Loucy (cell line): ENCODE measurements at regions not wholly inside any gene's neighbourhood (a gene's known extent, or its start where the extent isn't known, plus 50 kb on each side); places are given as distances from the start of the nearest gene placed in this dataset.

Experiments
- H2AFZ ChIP-seq: fragments of 200-600 bp; sonication (generic); 2 replicates; pipeline ENCODE4 v1.6.0; 2016; ENCODE audit warnings: antibody characterized with exemption, mild to moderate bottlenecking, low read length, moderate library complexity
- H3F3A ChIP-seq: fragments of 200-600 bp; 2 replicates; pipeline ENCODE4 v1.6.0; 2016; ENCODE audit warnings: antibody characterized with exemption, low read depth, mild to moderate bottlenecking
- H3K27me3 ChIP-seq: fragments of 200-600 bp; sonication (generic); 2 replicates; pipeline ENCODE4 v1.6.1; 2014; ENCODE audit warnings: low read length, mild to moderate bottlenecking; ENCODE audit not compliant: insufficient read depth, poor library complexity, severe bottlenecking
- H3K36me3 ChIP-seq: fragments of 200-600 bp; sonication (generic); 2 replicates; pipeline ENCODE4 v1.6.1; 2016; ENCODE audit warnings: low read length; ENCODE audit not compliant: insufficient read depth
- H3K4me1 ChIP-seq: fragments of 200-600 bp; sonication (generic); 2 replicates; pipeline ENCODE4 v1.5.1; 2014; ENCODE audit warnings: low read length, mild to moderate bottlenecking; ENCODE audit not compliant: insufficient read depth, poor library complexity, severe bottlenecking
- H3K4me2 ChIP-seq: fragments of 200-600 bp; sonication (generic); 2 replicates; pipeline ENCODE4 v1.6.0; 2014; ENCODE audit warnings: antibody characterized with exemption, low read length, low read depth, mild to moderate bottlenecking; ENCODE audit not compliant: poor library complexity, severe bottlenecking
- H3K4me3 ChIP-seq: fragments of 200-600 bp; sonication (generic); 2 replicates; pipeline ENCODE4 v1.5.1; 2014; ENCODE audit warnings: low read length, mild to moderate bottlenecking, mixed read lengths; ENCODE audit not compliant: poor library complexity, severe bottlenecking
- H3K79me2 ChIP-seq: fragments of 200-600 bp; sonication (generic); 2 replicates; pipeline ENCODE4 v1.6.1; 2014; ENCODE audit warnings: low read length; ENCODE audit not compliant: insufficient read depth
- H3K9ac ChIP-seq: fragments of 200-600 bp; sonication (generic); 2 replicates; pipeline ENCODE4 v1.6.0; 2014; ENCODE audit warnings: mild to moderate bottlenecking, low read depth, low read length, moderate library complexity; ENCODE audit not compliant: poor library complexity, severe bottlenecking
- H3K9me2 ChIP-seq: fragments of 200-600 bp; sonication (generic); replicated peaks from 2 replicates; pipeline ENCODE4 v1.6.1; 2016; ENCODE audit warnings: low read depth, low read length, mixed read lengths
- H3K9me3 ChIP-seq: fragments of 200-600 bp; sonication (generic); 2 replicates; pipeline ENCODE4 v1.6.1; 2014; ENCODE audit warnings: mild to moderate bottlenecking, antibody characterized with exemption, low read length, low read depth; ENCODE audit not compliant: insufficient read depth
- H4K20me1 ChIP-seq: fragments of 200-600 bp; sonication (generic); 2 replicates; pipeline ENCODE4 v1.6.0; 2014; ENCODE audit warnings: antibody characterized with exemption, low read length, mild to moderate bottlenecking; ENCODE audit not compliant: insufficient read depth, poor library complexity, severe bottlenecking
- EZH2phosphoT487 ChIP-seq: fragments of 200-600 bp; IDR thresholded peaks from 2 replicates; pipeline ENCODE4 v1.6.1; 2018; ENCODE audit warnings: antibody characterized with exemption, mild to moderate bottlenecking, moderate library complexity, borderline replicate concordance
- TF ChIP-seq, protein P1 (sequence below): fragments of 200-600 bp; sonication (generic); conservative IDR thresholded peaks from 2 replicates; pipeline ENCODE4 v1.5.1; 2014; ENCODE audit warnings: mild to moderate bottlenecking, antibody characterized with exemption, low read length

DNA sequence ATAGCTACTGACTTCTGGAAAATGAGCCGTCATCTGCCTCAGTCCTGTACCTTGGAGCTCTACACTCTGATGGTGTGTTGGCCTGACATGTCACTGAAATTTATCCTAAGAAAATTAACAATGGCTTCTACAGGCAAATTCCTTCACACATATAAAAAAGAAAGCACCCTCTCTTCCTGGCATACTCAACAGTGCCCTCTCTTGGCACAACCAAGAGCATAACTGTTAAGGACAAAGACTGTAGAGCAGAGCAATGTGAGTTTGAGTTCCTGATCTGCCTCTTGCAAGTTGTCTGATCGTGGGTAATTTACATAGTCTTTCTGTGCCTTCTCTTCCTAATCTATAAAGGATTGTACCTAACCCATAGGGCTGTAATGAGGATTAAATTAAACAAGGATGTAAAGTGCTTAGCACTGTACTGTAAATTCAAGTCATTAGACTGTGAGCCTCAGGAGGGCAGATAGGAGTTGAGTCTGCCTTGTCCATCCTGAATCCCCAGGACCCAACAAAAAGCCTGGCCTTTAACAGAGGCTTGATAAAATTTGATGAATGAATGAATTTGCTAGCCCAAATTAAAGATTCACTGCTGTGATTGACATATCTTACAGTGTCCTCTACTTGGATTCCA lies 83.5 kb downstream of the SYF2 start:
- H3K4me2 ChIP-seq: no peak overlapping the region
- H3F3A ChIP-seq: no peaks in the 10 kb centered on the region
- H4K20me1 ChIP-seq: no peaks in the 10 kb centered on the region

DNA sequence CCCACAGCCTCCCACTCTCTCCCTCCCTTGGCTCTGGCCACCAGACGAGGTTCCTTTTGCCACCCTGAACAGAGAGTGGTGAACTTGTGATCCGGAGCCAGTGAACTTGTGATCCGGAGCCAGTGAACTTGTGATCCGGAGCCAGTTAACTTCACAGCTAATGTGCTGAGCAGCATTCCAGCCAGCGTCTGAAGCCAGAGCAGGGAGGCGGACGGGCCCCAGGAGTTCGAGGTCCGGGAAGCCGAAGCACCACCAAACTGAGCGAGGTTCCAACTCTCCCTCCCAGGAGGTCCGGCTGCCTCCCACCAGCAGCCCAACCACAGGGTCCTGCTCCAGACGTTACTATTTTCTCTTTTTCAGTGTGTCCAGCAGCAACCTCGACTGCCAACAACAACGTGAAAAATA lies 85.8 kb downstream of the SYF2 start:
- no peaks in the 10 kb centered on the region for H3K27me3 ChIP-seq
- H3K9me3 ChIP-seq: no peaks in the 10 kb centered on the region
- peaks cover 8% of the 10 kb centered on the region for H3K4me1 ChIP-seq
- no peak overlapping the region for H3K4me3 ChIP-seq
- H4K20me1 ChIP-seq: no peaks in the 10 kb centered on the region
- H2AFZ ChIP-seq: no peak overlapping the region
- TF ChIP-seq, protein P1, sequence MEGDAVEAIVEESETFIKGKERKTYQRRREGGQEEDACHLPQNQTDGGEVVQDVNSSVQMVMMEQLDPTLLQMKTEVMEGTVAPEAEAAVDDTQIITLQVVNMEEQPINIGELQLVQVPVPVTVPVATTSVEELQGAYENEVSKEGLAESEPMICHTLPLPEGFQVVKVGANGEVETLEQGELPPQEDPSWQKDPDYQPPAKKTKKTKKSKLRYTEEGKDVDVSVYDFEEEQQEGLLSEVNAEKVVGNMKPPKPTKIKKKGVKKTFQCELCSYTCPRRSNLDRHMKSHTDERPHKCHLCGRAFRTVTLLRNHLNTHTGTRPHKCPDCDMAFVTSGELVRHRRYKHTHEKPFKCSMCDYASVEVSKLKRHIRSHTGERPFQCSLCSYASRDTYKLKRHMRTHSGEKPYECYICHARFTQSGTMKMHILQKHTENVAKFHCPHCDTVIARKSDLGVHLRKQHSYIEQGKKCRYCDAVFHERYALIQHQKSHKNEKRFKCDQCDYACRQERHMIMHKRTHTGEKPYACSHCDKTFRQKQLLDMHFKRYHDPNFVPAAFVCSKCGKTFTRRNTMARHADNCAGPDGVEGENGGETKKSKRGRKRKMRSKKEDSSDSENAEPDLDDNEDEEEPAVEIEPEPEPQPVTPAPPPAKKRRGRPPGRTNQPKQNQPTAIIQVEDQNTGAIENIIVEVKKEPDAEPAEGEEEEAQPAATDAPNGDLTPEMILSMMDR: no peak
- no peak for TF ChIP-seq EZH2phosphoT487
- H3K9me2 ChIP-seq: no peaks in the 10 kb centered on the region
- H3K4me2 ChIP-seq: no peak overlapping the region
- H3F3A ChIP-seq: no peaks in the 10 kb centered on the region
- no peak overlapping the region for H3K9ac ChIP-seq
- no peaks in the 10 kb centered on the region for H3K79me2 ChIP-seq
- H3K36me3 ChIP-seq: no peaks in the 10 kb centered on the region

More for the DNA sequence above, 83.5 kb downstream of the SYF2 start:
- Histone ChIP-seq H3K36me3 (no peaks in the 10 kb centered on the region), H3K9me2 (no peaks in the 10 kb centered on the region), H3K4me1 (peaks cover 8% of the 10 kb centered on the region), H3K27me3 (no peaks in the 10 kb centered on the region), H2AFZ (peak overlapping the region; percentile 86), H3K9ac (no peak overlapping the region), H3K4me3 (no peak overlapping the region), H3K79me2 (no peaks in the 10 kb centered on the region), H3K9me3 (no peaks in the 10 kb centered on the region)
- TF ChIP-seq EZH2phosphoT487: no peak
- TF ChIP-seq, protein P1: peak; percentile 82

DNA sequence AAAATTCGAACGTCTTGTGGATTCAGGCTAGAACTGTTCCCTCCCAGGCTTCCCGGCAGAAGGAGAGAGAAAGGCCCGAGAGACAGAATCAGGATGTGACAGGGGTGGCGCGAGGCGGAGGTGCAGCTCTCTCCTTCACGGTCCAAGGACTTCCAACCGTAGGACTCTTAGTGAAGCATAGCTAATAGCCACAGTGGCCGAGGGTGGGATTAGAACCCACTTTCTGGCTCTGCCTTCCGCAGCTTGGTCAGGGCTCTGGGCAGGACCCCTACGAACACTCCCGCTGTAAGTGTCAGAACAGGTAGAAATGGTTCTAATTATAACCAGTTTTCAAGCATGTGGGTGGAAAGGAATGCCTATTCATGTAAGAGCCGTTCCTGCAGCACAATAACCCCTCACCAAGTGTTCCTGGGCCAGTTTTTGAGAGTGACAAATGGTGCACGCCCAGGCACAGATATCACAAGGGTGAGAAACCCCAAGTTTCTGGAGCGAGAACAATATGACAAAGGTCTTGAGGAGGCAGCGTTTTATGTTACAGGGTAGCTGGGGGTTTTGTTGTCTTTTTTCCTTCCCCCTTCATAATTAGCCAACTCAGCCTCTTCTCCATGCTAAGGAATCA lies 86.4 kb downstream of the SYF2 start:
- TF ChIP-seq, protein P1: no peak
- no peak for TF ChIP-seq EZH2phosphoT487
- Histone ChIP-seq H2AFZ (no peak overlapping the region), H3K4me2 (no peak overlapping the region), H3K9ac (no peak overlapping the region), H3F3A (no peaks in the 10 kb centered on the region), H3K9me2 (no peaks in the 10 kb centered on the region), H3K4me3 (no peak overlapping the region), H3K4me1 (peaks cover 8% of the 10 kb centered on the region), H3K79me2 (no peaks in the 10 kb centered on the region), H3K27me3 (no peaks in the 10 kb centered on the region), H4K20me1 (no peaks in the 10 kb centered on the region), H3K36me3 (no peaks in the 10 kb centered on the region), H3K9me3 (no peaks in the 10 kb centered on the region)
